ENCODE measurements at regions not wholly inside any gene's neighbourhood (a gene's known extent, or its start where the extent isn't known, plus 50 kb on each side); places are given as distances from the start of the nearest gene placed in this dataset.

GRCh38 chr18:44090453-44090852, 590.2 kb upstream of the SETBP1 start:
- Histone ChIP-seq H3K27me3 (no peaks in the 10 kb centered on the region), H3K4me1 (no peaks in the 10 kb centered on the region), H3K4me3 (no peak overlapping the region), H3K9me3 (no peaks in the 10 kb centered on the region), H3K36me3 (no peaks in the 10 kb centered on the region), H3K27ac (no peak overlapping the region)
- in situ Hi-C loops (cut with MboI; ENCODE audit: low pct_ligation_motif_present in 1 of 4, low pct_unique_long_range_greater_than_20kb in 1 of 4, low sequenced_read_pairs in 3 of 4) = no loop called here
- no peak for DNase-seq
- no peak for TF ChIP-seq EP300 (IDR thresholded peaks at IDR 0.05; ENCODE audit: low read depth)
- no peak for TF ChIP-seq POLR2A (IDR thresholded peaks at IDR 0.05)
- TF ChIP-seq CTCF (IDR thresholded peaks at IDR 0.05) = no peak
- no peak for TF ChIP-seq POLR2AphosphoS5 (IDR thresholded peaks at IDR 0.05)
- WGBS, 2 donors (ENCODE audit: low coverage in 1 of 2) = 33 to 51% methylated on average over 3 of the region's 3 CpGs
- intact Hi-C loops (cut with DNase I; ENCODE audit: low total_unique reads) = no loop called here

- no peaks in the 10 kb centered on the region for H3K27me3 ChIP-seq
- no peaks in the 10 kb centered on the region for H3K4me1 ChIP-seq
- no peak overlapping the region for H3K4me3 ChIP-seq
- no peak for DNase-seq
- in situ Hi-C loops (cut with MboI; ENCODE audit: low pct_ligation_motif_present in 1 of 4, low pct_unique_long_range_greater_than_20kb in 1 of 4, low sequenced_read_pairs in 3 of 4) (no loop called here), intact Hi-C loops (cut with DNase I; ENCODE audit: low total_unique reads) (no loop called here)
- no peak for TF ChIP-seq CTCF (IDR thresholded peaks at IDR 0.05)
- no peak for TF ChIP-seq POLR2A (IDR thresholded peaks at IDR 0.05)
- no peak for TF ChIP-seq POLR2AphosphoS5 (IDR thresholded peaks at IDR 0.05)
- TF ChIP-seq EP300 (IDR thresholded peaks at IDR 0.05; ENCODE audit: low read depth) = no peak
- H3K27ac ChIP-seq = no peak overlapping the region
- H3K36me3 ChIP-seq = no peaks in the 10 kb centered on the region
- no peaks in the 10 kb centered on the region for H3K9me3 ChIP-seq
Observed at GRCh38 chr18:44093253-44093652, 587.4 kb upstream of the SETBP1 start.

- Histone ChIP-seq H3K27ac (no peak overlapping the region), H3K9me3 (no peaks in the 10 kb centered on the region), H3K27me3 (no peaks in the 10 kb centered on the region), H3K36me3 (no peaks in the 10 kb centered on the region), H3K4me1 (peaks cover 0 to 3% (median 0%) of the 10 kb centered on the region in 4 donors), H3K4me3 (no peak overlapping the region)
- intact Hi-C loops (cut with DNase I; ENCODE audit: low total_unique reads) (no loop called here), in situ Hi-C loops (cut with MboI; ENCODE audit: low pct_ligation_motif_present in 1 of 4, low pct_unique_long_range_greater_than_20kb in 1 of 4, low sequenced_read_pairs in 3 of 4) (no loop called here)
- DNase-seq = no peak
- TF ChIP-seq EP300 (IDR thresholded peaks at IDR 0.05; ENCODE audit: low read depth) = no peak
- TF ChIP-seq POLR2AphosphoS5 (IDR thresholded peaks at IDR 0.05) = no peak
- no peak for TF ChIP-seq POLR2A (IDR thresholded peaks at IDR 0.05)
- no peak for TF ChIP-seq CTCF (IDR thresholded peaks at IDR 0.05)
Observed at GRCh38 chr18:44096016-44096415, 584.7 kb upstream of the SETBP1 start.

- intact Hi-C loops (cut with DNase I; ENCODE audit: low total_unique reads) = no loop called here
- WGBS, 2 donors (ENCODE audit: low coverage in 1 of 2) = 64% methylated on average over 4 of the region's 4 CpGs; no CpG with 5 or more reads in 1 of the 2 donors
- peaks cover 0 to 3% (median 0%) of the 10 kb centered on the region in 4 donors for H3K4me1 ChIP-seq
- in situ Hi-C loops (cut with MboI; ENCODE audit: low pct_ligation_motif_present in 1 of 4, low pct_unique_long_range_greater_than_20kb in 1 of 4, low sequenced_read_pairs in 3 of 4) = no loop called here
- no peak for TF ChIP-seq POLR2A (IDR thresholded peaks at IDR 0.05)
- TF ChIP-seq CTCF (IDR thresholded peaks at IDR 0.05) = peak; percentile 46 to 64 (median 47)
- H3K36me3 ChIP-seq = no peaks in the 10 kb centered on the region
- no peaks in the 10 kb centered on the region for H3K9me3 ChIP-seq
- H3K4me3 ChIP-seq = no peak overlapping the region
- no peaks in the 10 kb centered on the region for H3K27me3 ChIP-seq
- H3K27ac ChIP-seq = no peak overlapping the region
- peak; percentile 12 for DNase-seq
Observed at GRCh38 chr18:44098551-44099098, 582.1 kb upstream of the SETBP1 start.

All from transverse colon (tissue), 4 donors.